ENCODE measurements at regions not wholly inside any gene's neighbourhood (a gene's known extent, or its start where the extent isn't known, plus 50 kb on each side); places are given as distances from the start of the nearest gene placed in this dataset.

GRCh38 chr2:239793836-239794235 lies 231.3 kb downstream of the NDUFA10 start:
- no peaks in the 10 kb centered on the region for H3K4me1 ChIP-seq (ENCODE audit: control insufficient read depth, insufficient read depth, low read length)
- no peak overlapping the region for H3K4me3 ChIP-seq (ENCODE audit: low read length)
- H3K9ac ChIP-seq (ENCODE audit: low read length): no peak overlapping the region
- H3K27me3 ChIP-seq (ENCODE audit: control insufficient read depth, insufficient read depth, low read length): no peaks in the 10 kb centered on the region
- H3K36me3 ChIP-seq (ENCODE audit: control insufficient read depth, insufficient read depth, low read length): no peaks in the 10 kb centered on the region
- H3K27ac ChIP-seq (ENCODE audit: low read depth, low read length): no peak overlapping the region

GRCh38 chr2:239793086-239793485 lies 232.1 kb downstream of the NDUFA10 start:
- no peak overlapping the region for H3K27ac ChIP-seq (ENCODE audit: low read depth, low read length)
- no peaks in the 10 kb centered on the region for H3K36me3 ChIP-seq (ENCODE audit: control insufficient read depth, insufficient read depth, low read length)
- H3K27me3 ChIP-seq (ENCODE audit: control insufficient read depth, insufficient read depth, low read length): no peaks in the 10 kb centered on the region
- H3K9ac ChIP-seq (ENCODE audit: low read length): no peak overlapping the region
- no peaks in the 10 kb centered on the region for H3K4me1 ChIP-seq (ENCODE audit: control insufficient read depth, insufficient read depth, low read length)
- H3K4me3 ChIP-seq (ENCODE audit: low read length): no peak overlapping the region

- H3K9ac ChIP-seq (ENCODE audit: low read length): no peak overlapping the region
- H3K36me3 ChIP-seq (ENCODE audit: control insufficient read depth, insufficient read depth, low read length): no peaks in the 10 kb centered on the region
- no peaks in the 10 kb centered on the region for H3K4me1 ChIP-seq (ENCODE audit: control insufficient read depth, insufficient read depth, low read length)
- no peaks in the 10 kb centered on the region for H3K27me3 ChIP-seq (ENCODE audit: control insufficient read depth, insufficient read depth, low read length)
- H3K27ac ChIP-seq (ENCODE audit: low read depth, low read length): no peak overlapping the region
- no peak overlapping the region for H3K4me3 ChIP-seq (ENCODE audit: low read length)
Observed at GRCh38 chr2:239792405-239793084, 232.6 kb downstream of the NDUFA10 start.

GRCh38 chr2:239791526-239792404 lies 233.4 kb downstream of the NDUFA10 start:
- H3K27ac ChIP-seq (ENCODE audit: low read depth, low read length): no peak overlapping the region
- no peaks in the 10 kb centered on the region for H3K27me3 ChIP-seq (ENCODE audit: control insufficient read depth, insufficient read depth, low read length)
- H3K9ac ChIP-seq (ENCODE audit: low read length): no peak overlapping the region
- H3K4me3 ChIP-seq (ENCODE audit: low read length): no peak overlapping the region
- H3K36me3 ChIP-seq (ENCODE audit: control insufficient read depth, insufficient read depth, low read length): no peaks in the 10 kb centered on the region
- H3K4me1 ChIP-seq (ENCODE audit: control insufficient read depth, insufficient read depth, low read length): no peaks in the 10 kb centered on the region

- H3K27ac ChIP-seq (ENCODE audit: low read depth, low read length): no peak overlapping the region
- no peaks in the 10 kb centered on the region for H3K27me3 ChIP-seq (ENCODE audit: control insufficient read depth, insufficient read depth, low read length)
- H3K9ac ChIP-seq (ENCODE audit: low read length): no peak overlapping the region
- H3K4me3 ChIP-seq (ENCODE audit: low read length): no peak overlapping the region
- H3K4me1 ChIP-seq (ENCODE audit: control insufficient read depth, insufficient read depth, low read length): no peaks in the 10 kb centered on the region
- H3K36me3 ChIP-seq (ENCODE audit: control insufficient read depth, insufficient read depth, low read length): no peaks in the 10 kb centered on the region
Observed at GRCh38 chr2:239790721-239791120, 234.4 kb downstream of the NDUFA10 start.

- no peak overlapping the region for H3K27ac ChIP-seq (ENCODE audit: low read depth, low read length)
- H3K4me1 ChIP-seq (ENCODE audit: control insufficient read depth, insufficient read depth, low read length): no peaks in the 10 kb centered on the region
- no peaks in the 10 kb centered on the region for H3K27me3 ChIP-seq (ENCODE audit: control insufficient read depth, insufficient read depth, low read length)
Observed at GRCh38 chr2:239790313-239790712, 234.8 kb downstream of the NDUFA10 start.

GRCh38 chr2:239789711-239790110 lies 235.4 kb downstream of the NDUFA10 start:
- Histone ChIP-seq H3K9ac (ENCODE audit: low read length) (no peak overlapping the region), H3K27ac (ENCODE audit: low read depth, low read length) (no peak overlapping the region), H3K36me3 (ENCODE audit: control insufficient read depth, insufficient read depth, low read length) (no peaks in the 10 kb centered on the region), H3K27me3 (ENCODE audit: control insufficient read depth, insufficient read depth, low read length) (no peaks in the 10 kb centered on the region), H3K4me3 (ENCODE audit: low read length) (no peak overlapping the region), H3K4me1 (ENCODE audit: control insufficient read depth, insufficient read depth, low read length) (no peaks in the 10 kb centered on the region)

More at GRCh38 chr2:239790313-239790712, 234.8 kb downstream of the NDUFA10 start:
- Histone ChIP-seq H3K4me3 (ENCODE audit: low read length) (no peak overlapping the region), H3K9ac (ENCODE audit: low read length) (no peak overlapping the region), H3K36me3 (ENCODE audit: control insufficient read depth, insufficient read depth, low read length) (no peaks in the 10 kb centered on the region)

- H3K4me3 ChIP-seq (ENCODE audit: low read length): no peak overlapping the region
- no peaks in the 10 kb centered on the region for H3K36me3 ChIP-seq (ENCODE audit: control insufficient read depth, insufficient read depth, low read length)
- H3K27me3 ChIP-seq (ENCODE audit: control insufficient read depth, insufficient read depth, low read length): no peaks in the 10 kb centered on the region
- H3K4me1 ChIP-seq (ENCODE audit: control insufficient read depth, insufficient read depth, low read length): no peaks in the 10 kb centered on the region
- H3K9ac ChIP-seq (ENCODE audit: low read length): no peak overlapping the region
- no peak overlapping the region for H3K27ac ChIP-seq (ENCODE audit: low read depth, low read length)
Observed at GRCh38 chr2:239788576-239789098, 236.5 kb downstream of the NDUFA10 start.

GRCh38 chr2:239787538-239788050 lies 237.5 kb downstream of the NDUFA10 start:
- H3K9ac ChIP-seq (ENCODE audit: low read length): no peak overlapping the region
- no peaks in the 10 kb centered on the region for H3K27me3 ChIP-seq (ENCODE audit: control insufficient read depth, insufficient read depth, low read length)
- H3K4me3 ChIP-seq (ENCODE audit: low read length): no peak overlapping the region
- no peaks in the 10 kb centered on the region for H3K4me1 ChIP-seq (ENCODE audit: control insufficient read depth, insufficient read depth, low read length)
- H3K36me3 ChIP-seq (ENCODE audit: control insufficient read depth, insufficient read depth, low read length): no peaks in the 10 kb centered on the region
- H3K27ac ChIP-seq (ENCODE audit: low read depth, low read length): no peak overlapping the region

GRCh38 chr2:239786791-239787190 lies 238.4 kb downstream of the NDUFA10 start:
- H3K4me3 ChIP-seq (ENCODE audit: low read length): no peak overlapping the region
- no peaks in the 10 kb centered on the region for H3K36me3 ChIP-seq (ENCODE audit: control insufficient read depth, insufficient read depth, low read length)
- no peaks in the 10 kb centered on the region for H3K4me1 ChIP-seq (ENCODE audit: control insufficient read depth, insufficient read depth, low read length)
- no peaks in the 10 kb centered on the region for H3K27me3 ChIP-seq (ENCODE audit: control insufficient read depth, insufficient read depth, low read length)
- no peak overlapping the region for H3K27ac ChIP-seq (ENCODE audit: low read depth, low read length)
- H3K9ac ChIP-seq (ENCODE audit: low read length): no peak overlapping the region

- H3K4me3 ChIP-seq (ENCODE audit: low read length): no peak overlapping the region
- no peaks in the 10 kb centered on the region for H3K36me3 ChIP-seq (ENCODE audit: control insufficient read depth, insufficient read depth, low read length)
- no peak overlapping the region for H3K27ac ChIP-seq (ENCODE audit: low read depth, low read length)
- no peaks in the 10 kb centered on the region for H3K27me3 ChIP-seq (ENCODE audit: control insufficient read depth, insufficient read depth, low read length)
- no peak overlapping the region for H3K9ac ChIP-seq (ENCODE audit: low read length)
- H3K4me1 ChIP-seq (ENCODE audit: control insufficient read depth, insufficient read depth, low read length): no peaks in the 10 kb centered on the region
Observed at GRCh38 chr2:239781454-239781853, 243.7 kb downstream of the NDUFA10 start.

GRCh38 chr2:239780236-239780994 lies 244.7 kb downstream of the NDUFA10 start:
- Histone ChIP-seq H3K27ac (ENCODE audit: low read depth, low read length) (no peak overlapping the region), H3K4me3 (ENCODE audit: low read length) (no peak overlapping the region), H3K9ac (ENCODE audit: low read length) (no peak overlapping the region), H3K36me3 (ENCODE audit: control insufficient read depth, insufficient read depth, low read length) (no peaks in the 10 kb centered on the region), H3K27me3 (ENCODE audit: control insufficient read depth, insufficient read depth, low read length) (no peaks in the 10 kb centered on the region), H3K4me1 (ENCODE audit: control insufficient read depth, insufficient read depth, low read length) (no peaks in the 10 kb centered on the region)

Measured in rectal smooth muscle tissue (tissue), 1 donor.